ENCODE measurements at regions not wholly inside any gene's neighbourhood (a gene's known extent, or its start where the extent isn't known, plus 50 kb on each side); places are given as distances from the start of the nearest gene placed in this dataset.
"Not testable (repeated sequence)": the region's sequence is repeated elsewhere in the genome, so short reads cannot be mapped to it uniquely, and the experiment has no call there.

- DNase-seq = peak; percentile 57
Observed at GRCh38 chrX:125089761-125090445, 229.8 kb upstream of the TEX13C start.

- peak; percentile 10 for DNase-seq
Observed at GRCh38 chrX:125093852-125094251, 225.8 kb upstream of the TEX13C start.

GRCh38 chrX:125094901-125095300, 224.8 kb upstream of the TEX13C start:
- DNase-seq = no peak

- DNase-seq = no peak
Observed at GRCh38 chrX:125096469-125096868, 223.2 kb upstream of the TEX13C start.

DNA sequence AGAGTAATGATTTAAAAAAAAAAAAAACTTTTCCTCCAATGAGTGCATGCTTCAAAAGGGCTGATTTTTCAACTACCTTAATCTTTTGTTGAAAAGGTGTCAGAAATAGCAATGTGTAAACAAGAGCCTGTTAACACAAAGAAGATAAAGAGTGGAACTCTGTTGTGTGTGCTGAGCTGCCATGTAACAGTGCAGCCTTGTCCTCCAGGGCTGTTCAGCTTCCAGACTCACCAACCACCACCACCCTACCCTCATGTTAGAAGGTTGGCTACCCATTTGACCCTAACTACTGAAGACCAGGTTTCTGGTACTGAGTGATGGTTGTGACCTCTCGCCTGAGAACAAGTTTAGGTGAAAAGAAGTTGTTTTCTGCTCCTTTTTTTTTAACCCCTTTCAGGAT, 222.8 kb upstream of the TEX13C start:
- no peak for DNase-seq

DNA sequence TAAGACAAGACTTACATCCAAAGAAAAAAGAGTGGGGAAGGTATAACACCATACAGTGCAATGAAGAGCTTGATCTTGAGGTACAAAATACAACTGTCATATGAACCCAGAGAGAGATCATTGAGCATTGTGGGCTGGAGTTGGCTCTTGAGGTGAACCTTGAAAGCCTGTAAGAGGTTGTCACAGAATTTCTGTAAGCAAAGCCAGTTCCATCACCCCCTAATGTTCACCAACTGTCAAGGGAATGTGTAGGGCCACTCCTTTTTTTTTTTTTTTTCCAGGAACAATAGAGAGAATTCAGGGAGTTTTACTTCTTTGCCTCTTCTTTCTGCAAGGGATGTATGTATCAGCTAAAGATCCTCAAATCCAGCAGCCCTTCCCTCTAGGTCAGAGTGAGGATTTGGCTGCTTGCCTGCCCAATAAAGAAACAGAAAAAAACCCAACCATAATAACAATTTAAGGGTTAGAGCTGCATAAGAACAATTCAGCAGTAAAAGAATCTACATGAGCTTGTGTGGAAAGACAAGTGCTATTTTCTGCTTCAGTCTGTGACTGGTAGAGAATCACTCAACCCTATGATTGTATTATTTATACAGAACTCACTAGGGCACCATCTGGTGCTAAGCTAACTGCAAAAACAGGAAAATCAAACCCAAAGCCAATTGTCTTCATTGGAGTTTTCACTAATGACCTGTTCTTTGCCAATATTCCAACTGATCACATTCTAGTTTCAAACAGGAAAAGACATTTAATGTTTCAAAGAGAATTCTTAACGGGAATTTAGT, 217.5 kb upstream of the TEX13C start:
- DNase-seq = no peak

- no peak for DNase-seq
Observed at GRCh38 chrX:125103693-125104092, 216.0 kb upstream of the TEX13C start.

GRCh38 chrX:125108921-125109320, 210.8 kb upstream of the TEX13C start:
- no peak for DNase-seq

- peak; percentile 7 for DNase-seq
Observed at GRCh38 chrX:125131164-125131563, 188.5 kb upstream of the TEX13C start.

- no peak for DNase-seq
Observed at GRCh38 chrX:125132274-125132673, 187.4 kb upstream of the TEX13C start.

DNA sequence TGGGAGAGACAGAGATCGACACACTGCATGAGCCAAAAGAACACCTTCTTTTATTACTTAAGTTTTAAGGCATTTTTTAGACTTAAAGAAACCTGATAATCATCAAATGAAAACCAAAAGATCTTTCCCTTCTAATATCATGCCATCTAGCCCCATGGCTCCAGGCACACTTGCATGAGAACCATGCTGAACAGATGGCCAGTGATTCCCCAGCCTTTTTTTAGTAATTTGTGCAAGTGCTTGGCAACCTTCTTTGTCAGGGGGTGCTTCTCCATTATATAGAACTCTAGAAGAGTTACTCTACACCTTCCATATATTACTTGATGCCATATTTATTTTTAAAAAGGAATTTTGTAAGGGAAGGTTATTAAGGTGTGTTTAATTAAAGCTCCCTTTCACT, 182.2 kb upstream of the TEX13C start:
- DNase-seq = no peak

DNA sequence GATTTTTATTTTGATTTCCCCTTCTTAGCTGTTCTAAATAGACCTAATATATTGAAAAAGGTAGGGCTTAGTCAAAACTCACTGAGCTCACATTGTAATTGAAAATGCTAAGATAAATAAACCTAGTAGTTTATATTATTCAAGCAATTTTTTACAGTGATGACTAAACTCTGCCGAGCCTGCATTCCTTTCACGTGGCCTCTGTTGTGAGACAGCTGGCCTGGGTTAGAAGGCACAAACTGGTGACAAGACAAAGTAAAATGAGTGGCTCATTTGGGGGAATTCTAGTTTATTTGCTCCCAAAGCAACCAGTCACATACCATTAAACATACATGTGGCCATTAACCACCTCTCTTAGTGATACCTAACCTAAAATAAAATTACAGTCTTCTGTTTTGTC, 169.4 kb upstream of the TEX13C start:
- no peak for DNase-seq

- no peak for DNase-seq
Observed at GRCh38 chrX:125151146-125151545, 168.5 kb upstream of the TEX13C start.

GRCh38 chrX:125152011-125152410, 167.7 kb upstream of the TEX13C start:
- DNase-seq = no peak

DNA sequence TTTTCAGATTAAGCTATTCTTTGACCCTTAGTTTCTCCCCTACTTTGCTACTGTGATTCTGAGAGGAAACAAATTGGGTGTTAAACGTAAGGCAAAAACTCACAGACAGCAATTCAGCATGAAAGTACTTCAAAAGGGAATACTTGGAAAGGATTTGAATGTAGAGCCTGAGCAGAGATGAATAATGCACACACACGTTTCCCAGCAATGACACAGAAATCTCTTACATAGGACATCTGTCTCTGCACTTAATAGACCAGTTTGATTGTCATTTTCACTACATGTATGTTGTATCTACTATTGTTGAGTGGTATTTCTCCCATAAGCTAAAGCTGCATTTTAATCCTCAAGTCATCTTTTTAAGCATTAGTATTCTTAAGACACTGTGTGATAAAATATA, 166.1 kb upstream of the TEX13C start:
- no peak for DNase-seq

DNA sequence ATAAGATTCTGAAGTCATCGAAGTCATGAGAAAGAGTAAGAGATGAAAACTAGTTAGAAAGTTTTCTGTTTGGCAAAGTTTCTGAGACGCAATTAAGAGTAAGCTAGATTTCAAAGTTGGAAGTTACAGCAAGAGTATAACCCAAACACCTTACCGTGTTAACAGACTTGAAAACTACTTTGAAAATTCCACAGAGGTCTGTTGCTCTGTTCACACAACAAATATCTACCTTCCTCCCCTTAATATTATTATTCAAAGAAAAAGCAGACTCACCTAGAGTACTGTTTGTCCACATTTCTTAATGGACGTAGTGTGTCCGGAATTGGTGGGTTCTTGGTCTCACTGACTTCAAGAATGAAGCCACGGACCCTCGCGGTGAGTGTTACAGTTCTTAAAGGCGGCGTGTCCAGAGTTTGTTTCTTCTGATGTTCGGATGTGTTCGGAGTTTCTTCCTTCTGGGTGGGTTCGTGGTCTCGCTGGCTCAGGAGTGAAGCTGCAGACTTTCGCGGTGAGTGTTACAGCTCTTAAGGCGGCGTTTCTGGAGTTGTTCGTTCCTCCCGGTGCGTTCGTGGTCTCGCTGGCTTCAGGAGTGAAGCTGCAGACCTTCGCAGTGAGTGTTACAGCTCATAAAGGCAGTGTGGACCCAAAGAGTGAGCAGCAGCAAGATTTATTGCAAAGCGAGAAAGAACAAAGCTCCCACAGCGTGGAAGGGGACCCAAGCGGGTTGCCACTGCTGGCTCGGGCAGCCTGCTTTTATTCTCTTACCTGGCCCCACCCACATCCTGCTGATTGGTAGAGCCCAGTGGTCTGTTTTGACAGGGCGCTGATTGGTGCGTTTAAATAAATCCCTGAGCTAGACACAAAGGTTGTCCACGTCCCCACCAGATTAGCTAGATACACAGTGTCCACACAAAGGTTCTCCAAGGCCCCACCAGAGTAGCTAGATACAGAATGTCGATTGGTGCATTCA, 165.1 kb upstream of the TEX13C start:
- DNase-seq = not testable (repeated sequence)

DNA sequence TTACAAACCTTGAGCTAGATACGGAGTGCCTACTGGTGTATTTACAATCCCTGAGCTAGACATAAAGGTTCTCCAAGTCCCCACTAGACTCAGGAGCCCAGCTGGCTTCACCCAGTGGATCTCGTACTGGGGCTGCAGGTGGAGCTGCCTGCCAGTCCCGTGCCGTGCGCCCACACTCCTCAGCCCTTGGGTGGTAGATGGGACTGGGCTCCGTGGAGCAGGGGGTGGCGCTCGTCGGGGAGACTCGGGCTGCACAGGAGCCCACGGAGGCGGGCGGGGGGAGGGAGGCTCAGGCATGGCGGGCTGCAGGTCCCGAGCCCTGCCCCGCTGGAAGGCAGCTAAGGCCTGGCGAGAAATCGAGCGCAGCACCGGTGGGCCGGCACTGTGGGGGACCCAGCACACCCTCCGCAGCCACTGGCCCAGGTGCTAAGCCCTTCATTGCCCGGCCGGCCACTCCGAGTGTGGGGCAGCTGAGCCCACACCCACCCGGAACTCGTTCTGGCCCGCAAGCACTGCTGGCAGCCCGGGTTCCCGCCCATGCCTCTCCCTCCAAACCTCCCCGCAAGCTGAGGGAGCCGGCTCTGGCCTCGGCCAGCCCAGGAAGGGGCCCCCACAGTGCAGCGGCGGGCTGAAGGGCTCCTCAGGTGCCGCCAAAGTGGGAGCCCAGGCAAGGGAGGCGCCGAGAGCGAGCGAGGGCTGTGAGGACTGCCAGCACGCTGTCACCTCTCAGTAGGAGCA, 164.2 kb upstream of the TEX13C start:
- DNase-seq = not testable (repeated sequence)

DNA sequence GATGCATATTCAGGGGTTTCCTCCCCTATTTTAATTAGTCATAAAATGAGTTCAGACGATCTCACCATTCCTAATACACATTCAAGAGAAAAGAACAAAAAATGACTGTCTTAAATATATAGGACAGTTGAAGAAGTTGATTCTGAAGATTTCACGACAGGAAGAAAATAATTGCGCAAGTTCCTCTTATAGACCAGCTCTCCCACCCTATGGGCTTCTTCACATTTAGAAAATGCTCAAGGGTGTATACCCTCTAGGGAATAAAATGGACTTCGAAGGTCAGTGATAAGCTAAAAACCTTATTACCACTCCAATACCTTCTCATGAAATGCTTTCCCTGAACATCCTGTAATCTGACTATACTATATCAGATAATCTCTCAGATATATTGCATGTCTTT, 149.2 kb upstream of the TEX13C start:
- DNase-seq = no peak

GRCh38 chrX:125172531-125172930, 147.1 kb upstream of the TEX13C start:
- DNase-seq = no peak

- no peak for DNase-seq
Observed at GRCh38 chrX:125175991-125176584, 143.6 kb upstream of the TEX13C start.

DNA sequence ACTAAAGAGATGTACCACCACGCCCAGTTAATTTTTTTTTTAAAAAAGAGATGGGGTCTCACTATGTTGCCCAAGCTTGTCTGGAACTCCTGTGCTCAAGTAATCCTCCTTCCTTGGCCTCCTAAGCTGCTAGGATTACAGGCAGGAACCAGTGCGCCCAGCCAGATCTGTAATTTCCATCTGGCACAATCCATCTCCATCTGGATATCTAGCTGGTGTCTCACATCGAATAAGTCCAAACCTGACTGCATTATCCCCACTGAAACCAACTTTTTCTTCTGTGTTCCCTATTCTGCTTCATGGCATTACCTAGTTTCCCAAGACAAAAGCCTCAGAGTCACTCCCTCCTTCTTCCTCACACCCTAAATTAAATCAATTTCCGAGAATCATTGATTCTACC, 125.8 kb upstream of the TEX13C start:
- no peak for DNase-seq

DNA sequence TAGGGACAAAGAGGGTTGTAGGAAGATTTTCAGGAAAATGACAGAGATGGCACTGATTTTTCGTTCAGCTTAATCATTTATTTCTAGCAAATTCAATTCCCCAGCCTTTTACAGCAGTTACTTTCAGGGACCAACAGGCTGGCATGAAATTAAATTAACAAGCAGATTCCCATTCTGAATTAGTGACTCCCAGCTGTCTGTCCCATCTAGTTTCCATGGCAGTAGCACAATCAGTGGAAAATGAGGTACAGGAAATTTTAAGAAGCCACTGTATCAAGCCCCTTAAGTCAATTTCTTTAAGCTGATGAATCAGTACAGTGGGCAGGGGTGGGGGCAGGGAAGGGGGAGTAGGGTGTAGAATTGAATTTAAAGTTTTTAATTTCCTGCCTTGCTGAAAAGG, 121.1 kb upstream of the TEX13C start:
- DNase-seq = no peak
